ENCODE measurements at regions not wholly inside any gene's neighbourhood (a gene's known extent, or its start where the extent isn't known, plus 50 kb on each side); places are given as distances from the start of the nearest gene placed in this dataset.

DNA sequence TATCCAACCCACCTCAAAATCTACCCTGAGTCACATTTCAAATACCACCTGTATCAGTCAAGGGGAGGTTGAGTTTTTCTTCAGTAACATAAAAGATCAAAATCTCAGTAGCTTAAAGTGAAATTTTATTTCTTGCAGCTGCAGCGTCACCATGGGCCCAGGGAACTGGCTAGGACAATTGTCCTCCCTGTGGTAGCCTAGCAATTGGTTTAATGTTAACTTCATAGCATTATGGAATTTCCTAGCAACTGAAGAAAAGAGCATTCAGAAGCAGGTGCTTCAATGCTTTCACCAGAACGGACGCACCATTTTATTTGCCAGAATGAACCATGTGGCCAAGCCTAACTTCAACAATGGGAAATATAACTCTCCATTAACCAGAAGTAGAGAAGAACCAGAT lies 359.3 kb upstream of the TSHZ3 start:
- H3K27ac ChIP-seq = no peak overlapping the region
- TF ChIP-seq, protein P1, sequence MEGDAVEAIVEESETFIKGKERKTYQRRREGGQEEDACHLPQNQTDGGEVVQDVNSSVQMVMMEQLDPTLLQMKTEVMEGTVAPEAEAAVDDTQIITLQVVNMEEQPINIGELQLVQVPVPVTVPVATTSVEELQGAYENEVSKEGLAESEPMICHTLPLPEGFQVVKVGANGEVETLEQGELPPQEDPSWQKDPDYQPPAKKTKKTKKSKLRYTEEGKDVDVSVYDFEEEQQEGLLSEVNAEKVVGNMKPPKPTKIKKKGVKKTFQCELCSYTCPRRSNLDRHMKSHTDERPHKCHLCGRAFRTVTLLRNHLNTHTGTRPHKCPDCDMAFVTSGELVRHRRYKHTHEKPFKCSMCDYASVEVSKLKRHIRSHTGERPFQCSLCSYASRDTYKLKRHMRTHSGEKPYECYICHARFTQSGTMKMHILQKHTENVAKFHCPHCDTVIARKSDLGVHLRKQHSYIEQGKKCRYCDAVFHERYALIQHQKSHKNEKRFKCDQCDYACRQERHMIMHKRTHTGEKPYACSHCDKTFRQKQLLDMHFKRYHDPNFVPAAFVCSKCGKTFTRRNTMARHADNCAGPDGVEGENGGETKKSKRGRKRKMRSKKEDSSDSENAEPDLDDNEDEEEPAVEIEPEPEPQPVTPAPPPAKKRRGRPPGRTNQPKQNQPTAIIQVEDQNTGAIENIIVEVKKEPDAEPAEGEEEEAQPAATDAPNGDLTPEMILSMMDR (conservative IDR thresholded peaks at IDR 0.05) = no peak

GRCh38 chr19:31709476-31709875 lies 360.2 kb upstream of the TSHZ3 start:
- no peak overlapping the region for H3K27ac ChIP-seq
- TF ChIP-seq, protein P1 (conservative IDR thresholded peaks at IDR 0.05) = no peak

GRCh38 chr19:31715249-31715945 lies 366.2 kb upstream of the TSHZ3 start:
- TF ChIP-seq, protein P1 (conservative IDR thresholded peaks at IDR 0.05) = no peak

GRCh38 chr19:31716826-31717225 lies 367.6 kb upstream of the TSHZ3 start:
- TF ChIP-seq, protein P1 (conservative IDR thresholded peaks at IDR 0.05) = no peak
- no peak overlapping the region for H3K27ac ChIP-seq

More at GRCh38 chr19:31715249-31715945, 366.2 kb upstream of the TSHZ3 start:
- H3K27ac ChIP-seq = no peak overlapping the region

DNA sequence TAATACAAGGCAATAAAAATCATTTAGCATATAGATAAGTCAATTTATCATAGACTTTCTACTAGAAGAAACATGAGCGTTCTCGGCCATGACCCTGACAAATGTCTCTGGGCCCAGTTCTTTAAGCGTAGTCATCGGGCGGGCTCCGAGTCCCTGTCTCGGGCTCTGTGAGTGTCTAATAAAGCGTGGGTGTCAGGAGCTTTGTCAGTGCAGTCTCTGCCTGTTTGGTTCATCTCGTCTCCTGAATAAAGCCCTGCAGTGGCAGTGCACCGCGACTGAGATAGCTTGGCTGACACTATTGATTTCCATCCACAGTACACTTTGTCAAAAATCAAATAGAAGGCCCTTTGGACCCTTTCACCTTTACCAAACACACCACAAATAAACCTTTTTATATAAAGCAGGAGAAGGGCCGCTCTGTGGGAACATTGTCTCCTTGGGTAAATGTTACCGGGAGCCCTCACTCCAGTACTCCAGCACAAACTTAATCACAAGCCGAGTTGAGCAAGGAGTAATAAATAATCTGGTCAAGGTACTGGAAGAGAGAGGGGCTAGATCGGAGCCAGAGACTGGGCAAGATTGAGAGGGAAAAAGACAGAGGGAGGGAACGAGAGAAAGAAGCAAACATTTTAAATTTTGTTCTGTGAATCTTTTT lies 368.2 kb upstream of the TSHZ3 start:
- no peak overlapping the region for H3K27ac ChIP-seq
- TF ChIP-seq, protein P1 (conservative IDR thresholded peaks at IDR 0.05) = no peak

GRCh38 chr19:31718032-31718431 lies 368.8 kb upstream of the TSHZ3 start:
- no peak overlapping the region for H3K27ac ChIP-seq
- TF ChIP-seq, protein P1 (conservative IDR thresholded peaks at IDR 0.05) = no peak

GRCh38 chr19:31718898-31719297 lies 369.7 kb upstream of the TSHZ3 start:
- H3K27ac ChIP-seq = no peak overlapping the region
- TF ChIP-seq, protein P1 (conservative IDR thresholded peaks at IDR 0.05) = no peak
